Cardiac muscle cell (in vitro differentiated cells and primary cell): ENCODE measurements at regions not wholly inside any gene's neighbourhood (a gene's known extent, or its start where the extent isn't known, plus 50 kb on each side); places are given as distances from the start of the nearest gene placed in this dataset.
"Not testable (repeated sequence)": the region's sequence is repeated elsewhere in the genome, so short reads cannot be mapped to it uniquely, and the experiment has no call there.

Experiments
- DNase-seq, 2 donors: peaks; one replicate each; pipeline versions ENCODE4 v3.0.0 to v3.0.0-alpha.2; 2010 to 2017; ENCODE audit warnings: low read depth in 1 of 2, low spot score in 1 of 2
- H3K27ac ChIP-seq: fragments of 200-600 bp; sonication (generic); 2 replicates; pipeline ENCODE4 v1.5.1; 2016
- H3K27me3 ChIP-seq: fragments of 200-600 bp; sonication (generic); 2 replicates; pipeline ENCODE4 v1.6.0; 2016; ENCODE audit warnings: control low read depth
- H3K36me3 ChIP-seq: fragments of 200-600 bp; sonication (generic); 2 replicates; pipeline ENCODE4 v1.5.1; 2016; ENCODE audit warnings: control low read depth
- H3K4me1 ChIP-seq: fragments of 200-600 bp; sonication (generic); 2 replicates; pipeline ENCODE4 v1.8.1; 2017; ENCODE audit warnings: low read depth, mild to moderate bottlenecking, mixed run types
- H3K4me3 ChIP-seq: fragments of 200-600 bp; sonication (generic); 2 replicates; pipeline ENCODE4 v1.5.1; 2016; ENCODE audit warnings: mild to moderate bottlenecking
- H3K9me3 ChIP-seq: fragments of 200-600 bp; sonication (generic); 2 replicates; pipeline ENCODE4 v1.5.1; 2017; ENCODE audit warnings: low read depth, mild to moderate bottlenecking, control low read depth
- TF ChIP-seq, protein P1 (sequence below): IDR thresholded peaks from 2 replicates; pipeline ENCODE4 v1.5.1; 2012; ENCODE audit warnings: low read depth, mild to moderate bottlenecking, low read length

DNA sequence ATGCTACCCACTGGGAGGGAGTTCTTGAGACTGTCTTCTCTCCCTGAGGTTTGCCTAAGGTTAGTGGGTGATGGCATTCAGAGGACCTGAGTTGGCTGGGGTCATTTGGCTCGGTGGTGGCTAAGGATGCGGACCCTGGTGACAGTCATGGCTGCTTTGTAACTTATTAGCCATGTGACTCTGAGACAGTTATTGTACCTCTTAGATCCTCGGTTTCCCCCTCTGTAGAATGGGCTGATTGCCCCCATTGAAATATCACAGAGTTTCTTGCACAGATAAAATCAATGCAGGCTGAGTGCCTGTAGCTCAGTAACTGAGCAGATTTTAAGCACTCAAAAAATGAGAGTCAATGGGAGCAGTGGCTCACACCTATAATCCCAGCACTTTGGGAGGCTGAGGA lies 96.7 kb upstream of the MED13L start:
- no peak for DNase-seq
- Histone ChIP-seq H3K4me1 (peaks cover 8% of the 10 kb centered on the region), H3K27ac (peak overlapping the region; percentile 72), H3K36me3 (no peaks in the 10 kb centered on the region), H3K27me3 (no peaks in the 10 kb centered on the region), H3K9me3 (no peaks in the 10 kb centered on the region), H3K4me3 (no peak overlapping the region)
- TF ChIP-seq, protein P1, sequence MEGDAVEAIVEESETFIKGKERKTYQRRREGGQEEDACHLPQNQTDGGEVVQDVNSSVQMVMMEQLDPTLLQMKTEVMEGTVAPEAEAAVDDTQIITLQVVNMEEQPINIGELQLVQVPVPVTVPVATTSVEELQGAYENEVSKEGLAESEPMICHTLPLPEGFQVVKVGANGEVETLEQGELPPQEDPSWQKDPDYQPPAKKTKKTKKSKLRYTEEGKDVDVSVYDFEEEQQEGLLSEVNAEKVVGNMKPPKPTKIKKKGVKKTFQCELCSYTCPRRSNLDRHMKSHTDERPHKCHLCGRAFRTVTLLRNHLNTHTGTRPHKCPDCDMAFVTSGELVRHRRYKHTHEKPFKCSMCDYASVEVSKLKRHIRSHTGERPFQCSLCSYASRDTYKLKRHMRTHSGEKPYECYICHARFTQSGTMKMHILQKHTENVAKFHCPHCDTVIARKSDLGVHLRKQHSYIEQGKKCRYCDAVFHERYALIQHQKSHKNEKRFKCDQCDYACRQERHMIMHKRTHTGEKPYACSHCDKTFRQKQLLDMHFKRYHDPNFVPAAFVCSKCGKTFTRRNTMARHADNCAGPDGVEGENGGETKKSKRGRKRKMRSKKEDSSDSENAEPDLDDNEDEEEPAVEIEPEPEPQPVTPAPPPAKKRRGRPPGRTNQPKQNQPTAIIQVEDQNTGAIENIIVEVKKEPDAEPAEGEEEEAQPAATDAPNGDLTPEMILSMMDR = no peak

DNA sequence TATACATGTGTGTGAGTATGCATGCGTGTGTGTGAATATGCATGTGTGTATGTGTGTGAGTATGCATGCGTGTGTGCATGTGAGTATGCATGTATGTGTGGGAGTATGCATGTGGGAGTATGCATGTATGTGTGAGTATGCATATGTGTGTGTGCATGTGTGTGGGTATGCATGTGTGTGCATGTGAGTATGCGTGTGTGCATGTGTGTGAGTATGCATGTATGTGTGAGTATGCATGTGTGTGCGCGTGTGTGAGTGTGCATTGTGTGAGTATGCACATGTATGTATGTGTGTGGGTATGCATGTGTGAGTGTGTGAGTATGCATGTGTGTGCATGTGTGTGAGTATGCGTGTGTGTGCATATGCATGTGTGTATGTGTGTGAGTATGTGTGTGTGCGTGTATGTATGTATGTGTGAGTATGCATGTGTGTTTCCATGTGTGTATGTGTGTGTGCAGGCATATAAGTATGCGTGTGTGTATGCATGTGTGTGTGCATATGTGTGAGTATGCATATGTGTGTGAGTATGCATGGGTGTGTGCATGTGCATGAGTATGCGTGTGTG lies 97.9 kb upstream of the MED13L start:
- TF ChIP-seq, protein P1 = no peak
- Histone ChIP-seq H3K4me3 (no peak overlapping the region), H3K4me1 (peaks cover 8% of the 10 kb centered on the region)

DNA sequence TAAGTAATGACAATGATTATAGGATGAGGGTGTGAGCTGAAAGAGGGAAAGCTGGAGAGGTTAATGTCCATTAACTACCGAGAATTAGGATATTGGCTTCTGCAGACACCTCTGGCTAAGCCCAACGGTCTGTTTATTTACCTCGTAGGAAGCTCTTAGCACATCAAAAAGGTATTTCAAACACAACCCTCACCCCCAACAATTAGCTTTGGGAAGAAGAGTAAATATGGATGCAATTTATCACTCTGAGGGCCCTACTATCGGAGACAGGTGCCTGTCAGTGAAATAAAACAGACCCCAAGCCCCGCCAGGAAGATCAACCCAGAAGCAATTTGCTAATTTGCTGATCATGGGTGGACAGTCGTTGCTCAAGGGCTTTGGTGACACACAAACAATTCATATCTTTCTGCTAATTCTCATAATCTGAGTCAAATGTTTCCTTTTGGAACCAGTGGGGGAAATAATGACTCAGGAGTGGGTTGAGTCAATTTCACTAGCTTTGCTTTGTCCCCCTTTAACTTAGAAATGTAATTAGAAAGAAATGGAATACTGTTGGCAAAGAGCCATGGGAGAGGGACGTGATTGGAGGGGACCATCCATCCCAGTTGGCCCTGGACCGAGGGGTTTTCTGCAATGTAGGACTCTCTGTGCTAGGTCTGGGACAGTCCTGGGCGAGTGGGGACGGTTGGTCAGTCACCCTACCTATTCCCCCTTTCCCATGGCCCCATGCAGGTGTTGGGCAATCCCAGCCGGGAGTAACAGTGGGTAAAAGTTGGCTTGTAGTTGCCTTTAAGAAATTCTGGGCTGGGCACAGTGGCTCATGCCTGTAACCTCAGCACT lies 99.1 kb upstream of the MED13L start:
- DNase-seq = peak in 1 of 2 donors; percentile 78
- Histone ChIP-seq H3K4me3 (no peak overlapping the region), H3K4me1 (peaks cover 12% of the 10 kb centered on the region), H3K27ac (no peak overlapping the region), H3K36me3 (no peaks in the 10 kb centered on the region), H3K9me3 (no peaks in the 10 kb centered on the region), H3K27me3 (no peaks in the 10 kb centered on the region)
- TF ChIP-seq, protein P1 = no peak

More for the DNA sequence above, 97.9 kb upstream of the MED13L start:
- Histone ChIP-seq H3K36me3 (no peaks in the 10 kb centered on the region), H3K27me3 (no peaks in the 10 kb centered on the region), H3K27ac (no peak overlapping the region), H3K9me3 (no peaks in the 10 kb centered on the region)
- no peak for DNase-seq

DNA sequence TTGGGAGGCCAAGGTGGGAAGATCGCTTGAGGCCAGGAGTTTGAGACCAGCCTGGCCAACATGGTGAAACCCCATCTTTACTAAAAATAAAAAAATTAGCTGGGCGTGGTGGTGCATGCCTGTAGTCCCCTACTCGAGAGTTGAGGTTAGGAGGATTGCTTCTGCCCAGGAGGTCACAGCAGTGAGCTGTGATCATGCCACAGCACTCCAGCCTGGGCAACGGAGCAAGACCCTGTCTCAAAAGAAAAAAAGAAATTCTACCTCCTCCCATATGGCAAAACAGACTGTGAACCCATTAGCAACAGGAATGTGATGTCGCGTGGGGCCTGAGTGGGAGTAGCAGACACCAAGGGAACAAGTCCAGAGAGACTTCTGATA lies 99.7 kb upstream of the MED13L start:
- not testable (repeated sequence) for H3K9me3 ChIP-seq, DNase-seq, H3K4me3 ChIP-seq, H3K27ac ChIP-seq, H3K27me3 ChIP-seq, H3K36me3 ChIP-seq
- peaks cover 17% of the 10 kb centered on the region for H3K4me1 ChIP-seq

DNA sequence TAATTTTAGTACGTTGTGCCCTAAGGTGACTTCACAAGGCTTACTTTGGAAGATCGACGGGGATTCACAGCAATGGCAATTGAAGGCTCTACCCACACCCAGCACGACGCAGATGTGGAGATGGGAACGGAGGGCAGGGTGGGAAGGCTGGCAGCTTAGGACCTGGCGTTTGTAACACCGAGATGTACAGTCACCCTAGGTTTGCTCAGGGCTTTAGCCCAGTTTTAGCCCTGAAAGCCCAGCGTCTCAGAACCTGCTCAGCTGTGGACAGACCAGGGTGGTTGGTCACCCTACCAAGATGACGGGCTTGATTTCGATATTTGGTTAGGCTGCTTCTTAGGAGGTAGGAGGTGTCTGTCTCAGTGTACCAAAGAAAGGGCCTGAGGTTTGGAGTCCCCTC lies 100.5 kb upstream of the MED13L start:
- Histone ChIP-seq H3K27ac (no peak overlapping the region), H3K9me3 (no peaks in the 10 kb centered on the region), H3K4me1 (peaks cover 15% of the 10 kb centered on the region), H3K27me3 (no peaks in the 10 kb centered on the region), H3K4me3 (no peak overlapping the region), H3K36me3 (no peaks in the 10 kb centered on the region)
- TF ChIP-seq, protein P1 = no peak
- no peak for DNase-seq

DNA sequence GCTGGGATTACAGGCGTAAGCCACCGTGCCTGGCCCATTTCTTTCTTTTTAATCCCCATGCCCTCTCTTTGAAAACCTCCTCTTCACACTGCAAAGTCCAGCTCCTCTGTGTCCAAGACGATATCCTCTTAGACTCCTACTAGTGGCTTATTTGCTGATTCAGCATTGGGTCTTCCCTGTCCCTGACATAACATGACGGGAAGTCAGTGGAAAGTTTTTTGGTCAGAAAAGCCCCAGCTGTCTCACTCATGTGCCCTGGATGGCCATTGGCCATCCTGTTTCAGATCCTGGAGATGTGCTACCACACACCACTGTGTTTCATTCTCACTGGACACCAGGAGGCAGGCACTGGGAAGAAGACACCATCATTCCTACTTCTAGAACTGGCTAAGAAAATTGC lies 102.6 kb upstream of the MED13L start:
- H3K9me3 ChIP-seq = no peaks in the 10 kb centered on the region

DNA sequence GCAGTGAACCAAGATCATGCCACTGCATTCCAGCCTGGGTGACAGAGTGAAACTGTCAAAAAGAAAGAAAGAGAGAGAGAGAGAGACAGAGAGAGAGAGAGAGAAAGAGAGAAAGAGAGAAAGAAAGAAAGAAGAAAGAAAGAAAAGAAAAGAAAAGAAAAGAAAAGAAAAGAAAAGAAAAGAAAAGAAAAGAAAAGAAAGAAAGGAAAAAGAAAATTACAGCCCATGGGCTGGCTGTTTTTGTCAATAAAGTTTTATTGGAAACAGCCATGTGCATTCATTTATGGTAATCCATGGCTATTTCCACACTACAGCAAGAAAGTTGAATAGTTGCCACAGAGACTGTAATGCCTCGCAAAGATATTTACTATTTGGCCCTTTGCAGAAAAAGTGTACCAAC lies 103.2 kb upstream of the MED13L start:
- not testable (repeated sequence) for H3K36me3 ChIP-seq, H3K27ac ChIP-seq, H3K27me3 ChIP-seq, H3K9me3 ChIP-seq, DNase-seq, H3K4me3 ChIP-seq
- H3K4me1 ChIP-seq = peaks cover 12% of the 10 kb centered on the region

More for the DNA sequence above, 102.6 kb upstream of the MED13L start:
- Histone ChIP-seq H3K4me1 (peaks cover 12% of the 10 kb centered on the region), H3K36me3 (no peaks in the 10 kb centered on the region), H3K4me3 (no peak overlapping the region), H3K27ac (no peak overlapping the region), H3K27me3 (no peaks in the 10 kb centered on the region)
- TF ChIP-seq, protein P1 = no peak
- no peak for DNase-seq
